HepG2 (cell line): ENCODE measurements at regions not wholly inside any gene's neighbourhood (a gene's known extent, or its start where the extent isn't known, plus 50 kb on each side); places are given as distances from the start of the nearest gene placed in this dataset.

Experiments
- ATAC-seq: fragments of 200-7000 bp; cut with Tn5 transposase; 3 replicates; pipeline ENCODE4 v1.9.1; 2020; ENCODE audit warnings: mild to moderate bottlenecking, moderate library complexity
- BruUV-seq: library from RNA; stranded (reverse); fragments of 400-500 nt; replicated peaks from 2 replicates; lab custom pipeline; 2021; lab: Mats Ljungman, UMichigan
- CTCF ChIA-PET: fragments of 300-600 bp; formaldehyde crosslinking; extraction: SDS; loops from one replicate; lab custom pipeline; 2021; ENCODE audit warnings: low total read pairs, inconsistent platforms, low intra/inter-chr PET ratio; lab: Yijun Ruan, JAX
- POLR2A ChIA-PET: fragments of 350-600 bp; sonication (Branson Sonifier 250); formaldehyde crosslinking; loops from one replicate; lab custom pipeline; 2020; ENCODE audit warnings: antibody characterized with exemption, inconsistent platforms; lab: Yijun Ruan, JAX
- DNase-seq: peaks from one replicate; pipeline ENCODE4 v3.0.0-alpha.2; 2015; ENCODE audit warnings: low spot score
- FAIRE-seq: peaks from 3 replicates; lab custom pipeline; 2011; peaks lifted over from hg19 to GRCh38; lab: Jason Lieb, UNC
- H2AFZ ChIP-seq: one replicate; pipeline ENCODE4 v1.6.1; 2011; ENCODE audit warnings: low read length, inconsistent platforms
- H3K27ac ChIP-seq: fragments of 300-600 bp; 3 replicates; pipeline ENCODE4 v1.8.0; 2011; ENCODE audit warnings: mixed run types, mild to moderate bottlenecking, mixed read lengths, low read length, inconsistent platforms; ENCODE audit not compliant: insufficient read depth; ENCODE audit errors: extremely low read length
- H3K27me3 ChIP-seq, 2 experiments: fragments of 200-600 bp in 1 of 2; 2 replicates in 1 of 2; 3 replicates in 1 of 2; pipeline versions ENCODE4 v1.6.0 to v1.8.0; 2011; ENCODE audit warnings: low read length in 2 of 2, mild to moderate bottlenecking in 2 of 2, moderate library complexity in 2 of 2, inconsistent platforms in 1 of 2; ENCODE audit not compliant: insufficient read depth in 2 of 2, control insufficient read depth in 1 of 2
- H3K36me3 ChIP-seq, 2 experiments: fragments of 200-600 bp in 1 of 2; replicated peaks in 1 of 2; 2 replicates in 1 of 2; 3 replicates in 1 of 2; pipeline versions ENCODE4 v1.5.1 to v1.8.0; 2011; ENCODE audit warnings: low read length in 2 of 2, inconsistent platforms in 1 of 2; ENCODE audit not compliant: insufficient read depth in 2 of 2, control insufficient read depth in 1 of 2
- H3K4me1 ChIP-seq: 2 replicates; pipeline ENCODE4 v1.5.1; 2012; ENCODE audit warnings: low read length, inconsistent platforms; ENCODE audit not compliant: insufficient read depth
- H3K4me2 ChIP-seq: 2 replicates; pipeline ENCODE4 v1.6.0; 2011; ENCODE audit warnings: low read depth, low read length, inconsistent platforms
- H3K4me3 ChIP-seq, 3 experiments: fragments of 200-600 bp in 1 of 3; sonication (generic), shearing (Covaris generic) in 1 of 3; replicated peaks in 1 of 3; 2 replicates each; pipeline ENCODE4 v1.5.1; 2011 to 2016; ENCODE audit warnings: low read length in 3 of 3, inconsistent platforms in 2 of 3, low read depth in 2 of 3, mild to moderate bottlenecking in 2 of 3, control low read depth in 1 of 3, mixed read lengths in 1 of 3; ENCODE audit not compliant: insufficient read depth in 1 of 3
- H3K79me2 ChIP-seq: one replicate; pipeline ENCODE4 v1.6.1; 2011; ENCODE audit warnings: low read length, inconsistent platforms; ENCODE audit not compliant: insufficient read depth
- H3K9ac ChIP-seq: 2 replicates; pipeline ENCODE4 v1.6.0; 2011; ENCODE audit warnings: mild to moderate bottlenecking, low read depth, low read length, inconsistent platforms; ENCODE audit not compliant: insufficient read depth
- H3K9me3 ChIP-seq: 2 replicates; pipeline ENCODE4 v1.5.1; 2012; ENCODE audit warnings: mild to moderate bottlenecking, low read length
- H4K20me1 ChIP-seq: 2 replicates; pipeline ENCODE4 v1.6.0; 2011; ENCODE audit warnings: inconsistent platforms, mild to moderate bottlenecking, low read length, moderate library complexity; ENCODE audit not compliant: insufficient read depth
- FOXP1 ChIP-seq, 2 experiments: fragments of 450-650 bp in 1 of 2; IDR thresholded peaks; 2 replicates each; pipeline ENCODE4 v1.6.1; 2017 to 2018; ENCODE audit warnings: antibody characterized with exemption in 1 of 2
- GABPA ChIP-seq, 2 experiments: IDR thresholded peaks; 2 replicates each; pipeline ENCODE4 v1.6.1; 2011 to 2016; ENCODE audit warnings: low read depth in 2 of 2, low read length in 1 of 2, missing biosample characterization in 1 of 2, missing genetic modification characterization in 1 of 2
- KLF11 ChIP-seq: IDR thresholded peaks from 2 replicates; pipeline ENCODE4 v1.6.1; 2016; ENCODE audit warnings: missing compliant biosample characterization
- MTF1 ChIP-seq: sonication (generic); formaldehyde crosslinking; IDR thresholded peaks from 2 replicates; pipeline ENCODE4 v1.5.0; 2020; ENCODE audit warnings: missing genetic modification reagents
- REPIN1 ChIP-seq: sonication (generic); formaldehyde crosslinking; IDR thresholded peaks from 2 replicates; pipeline ENCODE4 v1.8.0; 2022; ENCODE audit warnings: missing genetic modification reagents, low read depth, mild to moderate bottlenecking, borderline replicate concordance
- SMAD1 ChIP-seq: sonication (generic); formaldehyde crosslinking; IDR thresholded peaks from 2 replicates; pipeline ENCODE4 v1.4.0; 2020; ENCODE audit warnings: missing genetic modification reagents, low read depth, mild to moderate bottlenecking, borderline replicate concordance
- SOX13 ChIP-seq, 3 experiments: fragments of 450-650 bp in 1 of 3; sonication (generic) in 1 of 3; formaldehyde crosslinking in 1 of 3; IDR thresholded peaks in 2 of 3; conservative IDR thresholded peaks in 1 of 3; 2 replicates each; pipeline versions ENCODE4 v1.5.0 to v1.6.1; 2016 to 2020; ENCODE audit warnings: antibody characterized with exemption in 1 of 3, mild to moderate bottlenecking in 1 of 3, missing compliant biosample characterization in 1 of 3, missing genetic modification reagents in 1 of 3, moderate library complexity in 1 of 3
- TBX3 ChIP-seq: fragments of 450-650 bp; IDR thresholded peaks from 2 replicates; pipeline ENCODE4 v1.6.1; 2017; ENCODE audit warnings: antibody characterized with exemption, mild to moderate bottlenecking, inconsistent platforms, borderline replicate concordance
- ZNF552 ChIP-seq: sonication (generic); formaldehyde crosslinking; IDR thresholded peaks from 2 replicates; pipeline ENCODE4 v1.9.0; 2022; ENCODE audit warnings: missing genetic modification reagents, mild to moderate bottlenecking, borderline replicate concordance
- ZNF780A ChIP-seq: sonication (generic); formaldehyde crosslinking; IDR thresholded peaks from 2 replicates; pipeline ENCODE4 v1.8.0; 2022; ENCODE audit warnings: mild to moderate bottlenecking, missing genetic modification reagents, moderate library complexity
- ZNF883 ChIP-seq: sonication (generic); formaldehyde crosslinking; IDR thresholded peaks from 2 replicates; pipeline ENCODE4 v1.5.1; 2020; ENCODE audit warnings: mild to moderate bottlenecking, missing genetic modification reagents; ENCODE audit errors: not compliant biosample characterization
- WGBS: methylation state at CpG from one replicate; pipeline ENCODE4 v1.1.6; 2017; ENCODE audit warnings: low lambda C conversion rate; 5-methylcytosine and 5-hydroxymethylcytosine counted together
- in situ Hi-C: cut with HindIII; loops from 2 replicates; pipeline ENCODE4 v1.10.0; 2017; ENCODE audit warnings: low pct_unique_long_range_greater_than_20kb; ENCODE audit not compliant: extremely low pct_ligation_motif_present
- intact Hi-C: fragments of 100-400 bp; cut with micrococcal nuclease; formaldehyde crosslinking; loops from one replicate; pipeline ENCODE4 v1.10.0; 2022; ENCODE audit not compliant: unreplicated experiment
- TF ChIP-seq, protein P1 (sequence below): sonication (generic); formaldehyde crosslinking; conservative IDR thresholded peaks from 2 replicates; pipeline ENCODE4 v1.8.0; 2022; ENCODE audit warnings: low read depth, missing genetic modification reagents
- TF ChIP-seq, protein P2 (sequence below): sonication (generic); formaldehyde crosslinking; IDR thresholded peaks from 2 replicates; pipeline ENCODE4 v1.8.0; 2023; ENCODE audit warnings: mild to moderate bottlenecking, missing genetic modification reagents
- TF ChIP-seq, protein P3 (sequence below): sonication (generic); formaldehyde crosslinking; IDR thresholded peaks from 2 replicates; pipeline ENCODE4 v1.4.0; 2020; ENCODE audit warnings: mild to moderate bottlenecking, missing genetic modification reagents
- TF ChIP-seq, protein P4 (sequence below): sonication (generic); formaldehyde crosslinking; IDR thresholded peaks from 2 replicates; pipeline ENCODE4 v1.4.0; 2020; ENCODE audit warnings: missing genetic modification reagents

DNA sequence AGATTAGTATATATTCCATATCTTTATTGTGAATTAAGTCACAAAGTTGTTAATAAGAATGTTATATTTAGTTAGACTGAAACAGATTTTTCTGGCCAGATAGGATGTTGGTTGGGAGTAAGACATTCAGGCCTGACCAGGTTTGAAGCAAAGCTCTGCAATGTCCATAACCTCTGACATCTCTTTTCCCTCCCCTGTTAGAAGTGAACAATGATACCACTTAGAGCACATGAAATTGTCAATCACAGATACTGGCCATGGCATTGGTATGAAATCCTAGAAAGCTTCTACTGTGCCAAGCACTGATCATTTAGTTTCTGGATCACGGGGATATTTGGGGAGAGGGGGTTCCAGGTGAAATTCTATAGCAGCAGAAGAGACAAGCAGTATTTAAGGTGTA, 1455.1 kb upstream of the CDH9 start:
- no peak for FAIRE-seq
- no peak overlapping the region for H3K27ac ChIP-seq
- H3K79me2 ChIP-seq = no peaks in the 10 kb centered on the region
- no peaks in the 10 kb centered on the region for H3K36me3 ChIP-seq
- no peaks in the 10 kb centered on the region for H4K20me1 ChIP-seq
- in situ Hi-C loops = no loop called here
- no peaks in the 10 kb centered on the region for H3K4me1 ChIP-seq
- no peaks in the 10 kb centered on the region for H3K9me3 ChIP-seq
- no peak overlapping the region for H3K9ac ChIP-seq
- intact Hi-C loops = no loop called here
- ChIA-PET POLR2A (no interaction called here), CTCF (no interaction called here)
- ATAC-seq = no peak
- no peak overlapping the region for H3K4me3 ChIP-seq
- WGBS = 0% methylated on average over 1 of the region's 1 CpG
- H2AFZ ChIP-seq = no peak overlapping the region
- DNase-seq = no peak
- H3K4me2 ChIP-seq = no peak overlapping the region
- H3K27me3 ChIP-seq = peaks cover 0 to 1% of the 10 kb centered on the region in 2 experiments; a peak in 1 of 5 replicates
- no TSS peak for BruUV-seq
- TF ChIP-seq FOXP1 (IDR thresholded peaks at IDR 0.05) (no peak), FOXP1 (CRISPR knock-in tag; IDR thresholded peaks at IDR 0.05) (no peak), KLF11 (CRISPR knock-in tag) (no peak), ZNF552 (no peak), MTF1 (CRISPR knock-in tag) (no peak), GABPA (IDR thresholded peaks at IDR 0.05; ENCODE audit: low read depth, low read length) (no peak), GABPA (CRISPR knock-in tag; IDR thresholded peaks at IDR 0.05; ENCODE audit: low read depth) (no peak), ZNF780A (CRISPR knock-in tag) (no peak), SOX13 (IDR thresholded peaks at IDR 0.05) (no peak), SOX13 (CRISPR knock-in tag; conservative IDR thresholded peaks at IDR 0.05 in 1 of 2, IDR thresholded peaks at IDR 0.05 in 1 of 2) (no peak), TBX3 (no peak), SMAD1 (CRISPR knock-in tag) (no peak), REPIN1 (CRISPR knock-in tag) (no peak), ZNF883 (CRISPR knock-in tag) (no peak)
- TF ChIP-seq, protein P1, sequence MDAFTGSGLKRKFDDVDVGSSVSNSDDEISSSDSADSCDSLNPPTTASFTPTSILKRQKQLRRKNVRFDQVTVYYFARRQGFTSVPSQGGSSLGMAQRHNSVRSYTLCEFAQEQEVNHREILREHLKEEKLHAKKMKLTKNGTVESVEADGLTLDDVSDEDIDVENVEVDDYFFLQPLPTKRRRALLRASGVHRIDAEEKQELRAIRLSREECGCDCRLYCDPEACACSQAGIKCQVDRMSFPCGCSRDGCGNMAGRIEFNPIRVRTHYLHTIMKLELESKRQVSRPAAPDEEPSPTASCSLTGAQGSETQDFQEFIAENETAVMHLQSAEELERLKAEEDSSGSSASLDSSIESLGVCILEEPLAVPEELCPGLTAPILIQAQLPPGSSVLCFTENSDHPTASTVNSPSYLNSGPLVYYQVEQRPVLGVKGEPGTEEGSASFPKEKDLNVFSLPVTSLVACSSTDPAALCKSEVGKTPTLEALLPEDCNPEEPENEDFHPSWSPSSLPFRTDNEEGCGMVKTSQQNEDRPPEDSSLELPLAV (CRISPR knock-in tag) = no peak
- TF ChIP-seq, protein P2, sequence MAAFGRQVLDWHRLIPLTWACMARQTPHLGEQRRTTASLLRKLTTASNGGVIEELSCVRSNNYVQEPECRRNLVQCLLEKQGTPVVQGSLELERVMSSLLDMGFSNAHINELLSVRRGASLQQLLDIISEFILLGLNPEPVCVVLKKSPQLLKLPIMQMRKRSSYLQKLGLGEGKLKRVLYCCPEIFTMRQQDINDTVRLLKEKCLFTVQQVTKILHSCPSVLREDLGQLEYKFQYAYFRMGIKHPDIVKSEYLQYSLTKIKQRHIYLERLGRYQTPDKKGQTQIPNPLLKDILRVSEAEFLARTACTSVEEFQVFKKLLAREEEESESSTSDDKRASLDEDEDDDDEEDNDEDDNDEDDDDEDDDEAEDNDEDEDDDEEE (CRISPR knock-in tag) = no peak
- TF ChIP-seq, protein P3, sequence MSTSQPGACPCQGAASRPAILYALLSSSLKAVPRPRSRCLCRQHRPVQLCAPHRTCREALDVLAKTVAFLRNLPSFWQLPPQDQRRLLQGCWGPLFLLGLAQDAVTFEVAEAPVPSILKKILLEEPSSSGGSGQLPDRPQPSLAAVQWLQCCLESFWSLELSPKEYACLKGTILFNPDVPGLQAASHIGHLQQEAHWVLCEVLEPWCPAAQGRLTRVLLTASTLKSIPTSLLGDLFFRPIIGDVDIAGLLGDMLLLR (CRISPR knock-in tag) = no peak
- TF ChIP-seq, protein P4, sequence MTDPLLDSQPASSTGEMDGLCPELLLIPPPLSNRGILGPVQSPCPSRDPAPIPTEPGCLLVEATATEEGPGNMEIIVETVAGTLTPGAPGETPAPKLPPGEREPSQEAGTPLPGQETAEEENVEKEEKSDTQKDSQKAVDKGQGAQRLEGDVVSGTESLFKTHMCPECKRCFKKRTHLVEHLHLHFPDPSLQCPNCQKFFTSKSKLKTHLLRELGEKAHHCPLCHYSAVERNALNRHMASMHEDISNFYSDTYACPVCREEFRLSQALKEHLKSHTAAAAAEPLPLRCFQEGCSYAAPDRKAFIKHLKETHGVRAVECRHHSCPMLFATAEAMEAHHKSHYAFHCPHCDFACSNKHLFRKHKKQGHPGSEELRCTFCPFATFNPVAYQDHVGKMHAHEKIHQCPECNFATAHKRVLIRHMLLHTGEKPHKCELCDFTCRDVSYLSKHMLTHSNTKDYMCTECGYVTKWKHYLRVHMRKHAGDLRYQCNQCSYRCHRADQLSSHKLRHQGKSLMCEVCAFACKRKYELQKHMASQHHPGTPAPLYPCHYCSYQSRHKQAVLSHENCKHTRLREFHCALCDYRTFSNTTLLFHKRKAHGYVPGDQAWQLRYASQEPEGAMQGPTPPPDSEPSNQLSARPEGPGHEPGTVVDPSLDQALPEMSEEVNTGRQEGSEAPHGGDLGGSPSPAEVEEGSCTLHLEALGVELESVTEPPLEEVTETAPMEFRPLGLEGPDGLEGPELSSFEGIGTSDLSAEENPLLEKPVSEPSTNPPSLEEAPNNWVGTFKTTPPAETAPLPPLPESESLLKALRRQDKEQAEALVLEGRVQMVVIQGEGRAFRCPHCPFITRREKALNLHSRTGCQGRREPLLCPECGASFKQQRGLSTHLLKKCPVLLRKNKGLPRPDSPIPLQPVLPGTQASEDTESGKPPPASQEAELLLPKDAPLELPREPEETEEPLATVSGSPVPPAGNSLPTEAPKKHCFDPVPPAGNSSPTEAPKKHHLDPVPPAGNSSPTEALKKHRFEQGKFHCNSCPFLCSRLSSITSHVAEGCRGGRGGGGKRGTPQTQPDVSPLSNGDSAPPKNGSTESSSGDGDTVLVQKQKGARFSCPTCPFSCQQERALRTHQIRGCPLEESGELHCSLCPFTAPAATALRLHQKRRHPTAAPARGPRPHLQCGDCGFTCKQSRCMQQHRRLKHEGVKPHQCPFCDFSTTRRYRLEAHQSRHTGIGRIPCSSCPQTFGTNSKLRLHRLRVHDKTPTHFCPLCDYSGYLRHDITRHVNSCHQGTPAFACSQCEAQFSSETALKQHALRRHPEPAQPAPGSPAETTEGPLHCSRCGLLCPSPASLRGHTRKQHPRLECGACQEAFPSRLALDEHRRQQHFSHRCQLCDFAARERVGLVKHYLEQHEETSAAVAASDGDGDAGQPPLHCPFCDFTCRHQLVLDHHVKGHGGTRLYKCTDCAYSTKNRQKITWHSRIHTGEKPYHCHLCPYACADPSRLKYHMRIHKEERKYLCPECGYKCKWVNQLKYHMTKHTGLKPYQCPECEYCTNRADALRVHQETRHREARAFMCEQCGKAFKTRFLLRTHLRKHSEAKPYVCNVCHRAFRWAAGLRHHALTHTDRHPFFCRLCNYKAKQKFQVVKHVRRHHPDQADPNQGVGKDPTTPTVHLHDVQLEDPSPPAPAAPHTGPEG = no peak
